Stimulated activated CD4-positive, alpha-beta T cell treated with anti-CD3 and anti-CD28 coated beads, Interleukin-2, amount 100 ng/mL, for 24 hours (primary cell): ENCODE measurements at regions not wholly inside any gene's neighbourhood (a gene's known extent, or its start where the extent isn't known, plus 50 kb on each side); places are given as distances from the start of the nearest gene placed in this dataset.
"Not testable (repeated sequence)": the region's sequence is repeated elsewhere in the genome, so short reads cannot be mapped to it uniquely, and the experiment has no call there.

ENCODE experiments used
- DNase-seq, 2 donors: peaks; one replicate each; pipeline ENCODE4 v3.0.0-alpha.2; 2020

GRCh38 chr2:43010438-43011157, 215.8 kb downstream of the ZFP36L2 start:
- no peak for DNase-seq

GRCh38 chr2:43009448-43009847, 217.0 kb downstream of the ZFP36L2 start:
- DNase-seq: no peak

GRCh38 chr2:43008388-43008787, 216.0 kb upstream of the HAAO start:
- no peak for DNase-seq

GRCh38 chr2:43007901-43008300, 215.5 kb upstream of the HAAO start:
- no peak for DNase-seq

GRCh38 chr2:43006834-43007543, 214.6 kb upstream of the HAAO start:
- no peak for DNase-seq

- DNase-seq: no peak
These were observed 213.8 kb upstream of the HAAO start for GRCh38 chr2:43005975-43006833.

- no peak for DNase-seq
These were observed 213.0 kb upstream of the HAAO start for GRCh38 chr2:43005245-43005974.

GRCh38 chr2:43004879-43005244, 212.5 kb upstream of the HAAO start:
- DNase-seq: no peak

GRCh38 chr2:43004126-43004865, 211.9 kb upstream of the HAAO start:
- DNase-seq: not testable (repeated sequence)

- no peak for DNase-seq
These were observed 211.3 kb upstream of the HAAO start for GRCh38 chr2:43003702-43004101.

- no peak for DNase-seq
These were observed 209.5 kb upstream of the HAAO start for GRCh38 chr2:43001787-43002468.

- no peak for DNase-seq
These were observed 208.6 kb upstream of the HAAO start for GRCh38 chr2:43001055-43001378.

- DNase-seq: no peak
These were observed 208.1 kb upstream of the HAAO start for GRCh38 chr2:43000242-43001054.

GRCh38 chr2:42999856-43000241, 207.5 kb upstream of the HAAO start:
- no peak for DNase-seq

- no peak for DNase-seq
These were observed 207.0 kb upstream of the HAAO start for GRCh38 chr2:42999391-42999841.

GRCh38 chr2:42998721-42999120, 206.3 kb upstream of the HAAO start:
- DNase-seq: no peak

- no peak for DNase-seq
These were observed 204.1 kb upstream of the HAAO start for GRCh38 chr2:42996528-42996927.

- DNase-seq: no peak
These were observed 203.5 kb upstream of the HAAO start for GRCh38 chr2:42995752-42996422.

- DNase-seq: not testable (repeated sequence)
These were observed 197.1 kb upstream of the HAAO start for GRCh38 chr2:42989283-42990081.
